Keratinocyte (primary cell): ENCODE measurements at regions not wholly inside any gene's neighbourhood (a gene's known extent, or its start where the extent isn't known, plus 50 kb on each side); places are given as distances from the start of the nearest gene placed in this dataset.

ENCODE experiments used
- CTCF ChIP-seq, 3 experiments: IDR thresholded peaks in 1 of 3; conservative IDR thresholded peaks in 1 of 3; optimal IDR thresholded peaks in 1 of 3; 2 replicates in 2 of 3; 3 replicates in 1 of 3; pipeline versions ENCODE3 to v1.5.1; 2011; ENCODE audit warnings: low read length in 3 of 3, mild to moderate bottlenecking in 3 of 3, moderate library complexity in 2 of 3, control low read depth in 1 of 3, inconsistent platforms in 1 of 3; ENCODE audit not compliant: insufficient read depth in 2 of 3; ENCODE audit errors: extremely low read depth in 1 of 3
- EZH2 ChIP-seq: IDR thresholded peaks from one replicate; pipeline ENCODE4 v1.6.1; 2012; ENCODE audit warnings: inconsistent platforms, mild to moderate bottlenecking, low read length, moderate library complexity

- no peak for TF ChIP-seq CTCF (optimal IDR thresholded peaks at IDR 0.05 in 1 of 3, IDR thresholded peaks at IDR 0.05 in 1 of 3, conservative IDR thresholded peaks at IDR 0.05 in 1 of 3; ENCODE audit: extremely low read depth in 1 of 3, insufficient read depth in 2 of 3, low read length in 3 of 3)
- TF ChIP-seq EZH2: no peak
Measured at GRCh38 chr1:72847651-72848050, 565.3 kb upstream of the NEGR1 start.
